ENCODE measurements at regions not wholly inside any gene's neighbourhood (a gene's known extent, or its start where the extent isn't known, plus 50 kb on each side); places are given as distances from the start of the nearest gene placed in this dataset.
"Not testable (repeated sequence)": the region's sequence is repeated elsewhere in the genome, so short reads cannot be mapped to it uniquely, and the experiment has no call there.

GRCh38 chrX:76550016-76550415, 122.5 kb downstream of the MAGEE1 start:
- no peak overlapping the region for H3K4me3 Mint-ChIP-seq
- no peak overlapping the region for H3K27ac Mint-ChIP-seq
- H3K4me1 Mint-ChIP-seq (ENCODE audit: unreplicated experiment): no peaks in the 10 kb centered on the region
- H3K27me3 Mint-ChIP-seq: no peaks in the 10 kb centered on the region
- H3K36me3 Mint-ChIP-seq: no peaks in the 10 kb centered on the region
- no peak for TF ChIP-seq CTCF (conservative IDR thresholded peaks at IDR 0.05)
- H3K9me3 Mint-ChIP-seq: no peaks in the 10 kb centered on the region
- DNase-seq (ENCODE audit: extremely low spot score, unreplicated experiment): no peak

GRCh38 chrX:76555269-76555668, 127.8 kb downstream of the MAGEE1 start:
- TF ChIP-seq CTCF (conservative IDR thresholded peaks at IDR 0.05): no peak
- no peaks in the 10 kb centered on the region for H3K36me3 Mint-ChIP-seq
- no peak overlapping the region for H3K4me3 Mint-ChIP-seq
- no peaks in the 10 kb centered on the region for H3K27me3 Mint-ChIP-seq
- no peak overlapping the region for H3K27ac Mint-ChIP-seq
- no peaks in the 10 kb centered on the region for H3K9me3 Mint-ChIP-seq
- no peak for DNase-seq (ENCODE audit: extremely low spot score, unreplicated experiment)
- no peaks in the 10 kb centered on the region for H3K4me1 Mint-ChIP-seq (ENCODE audit: unreplicated experiment)

- Mint-ChIP-seq H3K4me1 (ENCODE audit: unreplicated experiment) (no peaks in the 10 kb centered on the region), H3K27ac (no peak overlapping the region), H3K4me3 (no peak overlapping the region), H3K36me3 (no peaks in the 10 kb centered on the region), H3K9me3 (peaks cover 4% of the 10 kb centered on the region), H3K27me3 (no peaks in the 10 kb centered on the region)
- peak; percentile 67 for TF ChIP-seq CTCF (conservative IDR thresholded peaks at IDR 0.05)
- no peak for DNase-seq (ENCODE audit: extremely low spot score, unreplicated experiment)
These were observed 128.3 kb downstream of the MAGEE1 start for GRCh38 chrX:76555816-76556215.

GRCh38 chrX:76564842-76565241, 137.3 kb downstream of the MAGEE1 start:
- H3K27me3 Mint-ChIP-seq, H3K9me3 Mint-ChIP-seq: not testable (repeated sequence)

GRCh38 chrX:76605390-76605789, 177.9 kb downstream of the MAGEE1 start:
- Mint-ChIP-seq H3K4me1 (ENCODE audit: unreplicated experiment) (no peaks in the 10 kb centered on the region), H3K36me3 (no peaks in the 10 kb centered on the region), H3K4me3 (no peak overlapping the region), H3K9me3 (no peaks in the 10 kb centered on the region), H3K27ac (no peak overlapping the region), H3K27me3 (no peaks in the 10 kb centered on the region)
- TF ChIP-seq CTCF (conservative IDR thresholded peaks at IDR 0.05): no peak
- no peak for DNase-seq (ENCODE audit: extremely low spot score, unreplicated experiment)

More at GRCh38 chrX:76564842-76565241, 137.3 kb downstream of the MAGEE1 start:
- DNase-seq (ENCODE audit: extremely low spot score, unreplicated experiment); H3K4me1 Mint-ChIP-seq (ENCODE audit: unreplicated experiment); H3K4me3 Mint-ChIP-seq; H3K36me3 Mint-ChIP-seq; H3K27ac Mint-ChIP-seq: not testable (repeated sequence)

GRCh38 chrX:76617020-76617419, 189.5 kb downstream of the MAGEE1 start:
- H3K27me3 Mint-ChIP-seq: no peaks in the 10 kb centered on the region

More at GRCh38 chrX:76617020-76617419, 189.5 kb downstream of the MAGEE1 start:
- Mint-ChIP-seq H3K4me1 (ENCODE audit: unreplicated experiment) (no peaks in the 10 kb centered on the region), H3K36me3 (no peaks in the 10 kb centered on the region), H3K27ac (no peak overlapping the region), H3K4me3 (no peak overlapping the region), H3K9me3 (no peaks in the 10 kb centered on the region)
- no peak for TF ChIP-seq CTCF (conservative IDR thresholded peaks at IDR 0.05)
- DNase-seq (ENCODE audit: extremely low spot score, unreplicated experiment): no peak

All from type B pancreatic cell (in vitro differentiated cells).